Effector memory CD4-positive, alpha-beta T cell (primary cell): ENCODE measurements at regions not wholly inside any gene's neighbourhood (a gene's known extent, or its start where the extent isn't known, plus 50 kb on each side); places are given as distances from the start of the nearest gene placed in this dataset.

ENCODE experiments used
- DNase-seq, 3 donors: peaks; one replicate each; pipeline ENCODE4 v3.0.0-alpha.2; 2020
- H3K27ac ChIP-seq: 2 replicates; pipeline ENCODE4 v1.7.0; 2013; ENCODE audit warnings: mild to moderate bottlenecking, low read length, moderate library complexity; ENCODE audit not compliant: insufficient read depth, poor library complexity, severe bottlenecking
- H3K27me3 ChIP-seq: replicated peaks from 2 replicates; pipeline ENCODE4 v1.7.0; 2013; ENCODE audit warnings: mild to moderate bottlenecking, low read length; ENCODE audit not compliant: insufficient read depth, control insufficient read depth, poor library complexity, severe bottlenecking
- H3K36me3 ChIP-seq: 2 replicates; pipeline ENCODE4 v1.7.0; 2013; ENCODE audit warnings: mild to moderate bottlenecking, low read length, moderate library complexity; ENCODE audit not compliant: control insufficient read depth, insufficient read depth
- H3K4me1 ChIP-seq: 2 replicates; pipeline ENCODE4 v1.7.0; 2013; ENCODE audit warnings: low read length, mild to moderate bottlenecking; ENCODE audit not compliant: control insufficient read depth, insufficient read depth, poor library complexity, severe bottlenecking
- H3K4me3 ChIP-seq: 2 replicates; pipeline ENCODE4 v1.7.0; 2013; ENCODE audit warnings: low read length, low read depth, mild to moderate bottlenecking; ENCODE audit not compliant: insufficient read depth, poor library complexity, severe bottlenecking
- H3K9me3 ChIP-seq: 2 replicates; pipeline ENCODE4 v1.7.0; 2013; ENCODE audit warnings: mild to moderate bottlenecking, low read length, moderate library complexity; ENCODE audit not compliant: control insufficient read depth

- no peak overlapping the region for H3K27ac ChIP-seq
- H3K4me1 ChIP-seq = peaks cover 1% of the 10 kb centered on the region
- no peaks in the 10 kb centered on the region for H3K9me3 ChIP-seq
- H3K4me3 ChIP-seq = no peak overlapping the region
- H3K27me3 ChIP-seq = no peaks in the 10 kb centered on the region
- no peaks in the 10 kb centered on the region for H3K36me3 ChIP-seq
- DNase-seq = no peak
Observed at GRCh38 chr15:31453558-31454318, 127.1 kb downstream of the KLF13 start.

GRCh38 chr15:31455499-31455898 is 128.9 kb downstream of the KLF13 start:
- no peaks in the 10 kb centered on the region for H3K27me3 ChIP-seq
- H3K4me1 ChIP-seq = peaks cover 8% of the 10 kb centered on the region
- H3K9me3 ChIP-seq = no peaks in the 10 kb centered on the region
- H3K36me3 ChIP-seq = no peaks in the 10 kb centered on the region
- no peak overlapping the region for H3K4me3 ChIP-seq
- DNase-seq = no peak
- H3K27ac ChIP-seq = no peak overlapping the region

- DNase-seq = no peak
- Histone ChIP-seq H3K4me3 (no peak overlapping the region), H3K36me3 (no peaks in the 10 kb centered on the region), H3K4me1 (peaks cover 8% of the 10 kb centered on the region), H3K9me3 (no peaks in the 10 kb centered on the region), H3K27ac (no peak overlapping the region), H3K27me3 (no peaks in the 10 kb centered on the region)
Observed at GRCh38 chr15:31456354-31457060, 129.9 kb downstream of the KLF13 start.

GRCh38 chr15:31457161-31457560 is 130.5 kb downstream of the KLF13 start:
- DNase-seq = no peak

GRCh38 chr15:31457631-31458526 is 131.2 kb downstream of the KLF13 start:
- no peak for DNase-seq
- Histone ChIP-seq H3K36me3 (no peaks in the 10 kb centered on the region), H3K9me3 (no peaks in the 10 kb centered on the region), H3K4me3 (no peak overlapping the region), H3K4me1 (peaks cover 8% of the 10 kb centered on the region), H3K27me3 (no peaks in the 10 kb centered on the region), H3K27ac (no peak overlapping the region)

More at GRCh38 chr15:31457161-31457560, 130.5 kb downstream of the KLF13 start:
- no peak overlapping the region for H3K4me3 ChIP-seq
- H3K36me3 ChIP-seq = no peaks in the 10 kb centered on the region
- no peaks in the 10 kb centered on the region for H3K9me3 ChIP-seq
- H3K27me3 ChIP-seq = no peaks in the 10 kb centered on the region
- no peak overlapping the region for H3K27ac ChIP-seq
- peaks cover 8% of the 10 kb centered on the region for H3K4me1 ChIP-seq

GRCh38 chr15:31458596-31459399 is 132.2 kb downstream of the KLF13 start:
- DNase-seq = no peak
- Histone ChIP-seq H3K27me3 (no peaks in the 10 kb centered on the region), H3K27ac (no peak overlapping the region), H3K36me3 (no peaks in the 10 kb centered on the region), H3K4me1 (peaks cover 8% of the 10 kb centered on the region), H3K9me3 (no peaks in the 10 kb centered on the region), H3K4me3 (no peak overlapping the region)

- Histone ChIP-seq H3K36me3 (no peaks in the 10 kb centered on the region), H3K4me1 (peaks cover 8% of the 10 kb centered on the region), H3K27me3 (no peaks in the 10 kb centered on the region), H3K9me3 (no peaks in the 10 kb centered on the region), H3K4me3 (no peak overlapping the region), H3K27ac (no peak overlapping the region)
- no peak for DNase-seq
Observed at GRCh38 chr15:31459400-31459748, 132.7 kb downstream of the KLF13 start.

GRCh38 chr15:31461375-31461774 is 134.7 kb downstream of the KLF13 start:
- no peak overlapping the region for H3K27ac ChIP-seq
- H3K4me1 ChIP-seq = peaks cover 8% of the 10 kb centered on the region
- no peaks in the 10 kb centered on the region for H3K9me3 ChIP-seq
- no peak overlapping the region for H3K4me3 ChIP-seq
- no peak for DNase-seq
- no peaks in the 10 kb centered on the region for H3K36me3 ChIP-seq
- H3K27me3 ChIP-seq = no peaks in the 10 kb centered on the region

GRCh38 chr15:31461911-31462480 is 135.4 kb downstream of the KLF13 start:
- Histone ChIP-seq H3K4me3 (no peak overlapping the region), H3K27ac (no peak overlapping the region), H3K4me1 (peaks cover 8% of the 10 kb centered on the region), H3K36me3 (no peaks in the 10 kb centered on the region), H3K27me3 (no peaks in the 10 kb centered on the region), H3K9me3 (no peaks in the 10 kb centered on the region)
- DNase-seq = no peak
